ENCODE measurements at regions not wholly inside any gene's neighbourhood (a gene's known extent, or its start where the extent isn't known, plus 50 kb on each side); places are given as distances from the start of the nearest gene placed in this dataset.

DNA sequence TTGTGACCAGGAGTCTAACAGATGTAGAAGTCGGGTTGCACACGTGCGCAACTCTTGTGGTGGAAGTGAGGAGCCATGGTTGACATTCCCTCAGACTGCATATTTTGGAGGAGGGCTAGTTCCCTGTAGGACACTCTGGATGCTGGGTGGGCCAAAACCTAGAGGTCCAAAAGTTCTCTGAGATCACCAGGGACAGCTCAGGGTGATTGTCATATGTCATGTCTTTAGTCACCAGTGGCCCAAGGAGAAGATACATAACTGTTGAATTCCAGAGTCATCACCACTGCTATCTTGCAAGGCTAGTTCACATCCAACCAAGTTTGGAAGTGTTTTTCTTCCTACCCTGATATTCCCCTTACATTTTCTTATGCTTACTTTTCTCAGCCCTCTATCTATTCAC lies 95.2 kb upstream of the C3orf80 start:
- TF ChIP-seq, protein P1, sequence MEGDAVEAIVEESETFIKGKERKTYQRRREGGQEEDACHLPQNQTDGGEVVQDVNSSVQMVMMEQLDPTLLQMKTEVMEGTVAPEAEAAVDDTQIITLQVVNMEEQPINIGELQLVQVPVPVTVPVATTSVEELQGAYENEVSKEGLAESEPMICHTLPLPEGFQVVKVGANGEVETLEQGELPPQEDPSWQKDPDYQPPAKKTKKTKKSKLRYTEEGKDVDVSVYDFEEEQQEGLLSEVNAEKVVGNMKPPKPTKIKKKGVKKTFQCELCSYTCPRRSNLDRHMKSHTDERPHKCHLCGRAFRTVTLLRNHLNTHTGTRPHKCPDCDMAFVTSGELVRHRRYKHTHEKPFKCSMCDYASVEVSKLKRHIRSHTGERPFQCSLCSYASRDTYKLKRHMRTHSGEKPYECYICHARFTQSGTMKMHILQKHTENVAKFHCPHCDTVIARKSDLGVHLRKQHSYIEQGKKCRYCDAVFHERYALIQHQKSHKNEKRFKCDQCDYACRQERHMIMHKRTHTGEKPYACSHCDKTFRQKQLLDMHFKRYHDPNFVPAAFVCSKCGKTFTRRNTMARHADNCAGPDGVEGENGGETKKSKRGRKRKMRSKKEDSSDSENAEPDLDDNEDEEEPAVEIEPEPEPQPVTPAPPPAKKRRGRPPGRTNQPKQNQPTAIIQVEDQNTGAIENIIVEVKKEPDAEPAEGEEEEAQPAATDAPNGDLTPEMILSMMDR (conservative IDR thresholded peaks at IDR 0.05) = no peak
- no peak overlapping the region for H3K27ac ChIP-seq

DNA sequence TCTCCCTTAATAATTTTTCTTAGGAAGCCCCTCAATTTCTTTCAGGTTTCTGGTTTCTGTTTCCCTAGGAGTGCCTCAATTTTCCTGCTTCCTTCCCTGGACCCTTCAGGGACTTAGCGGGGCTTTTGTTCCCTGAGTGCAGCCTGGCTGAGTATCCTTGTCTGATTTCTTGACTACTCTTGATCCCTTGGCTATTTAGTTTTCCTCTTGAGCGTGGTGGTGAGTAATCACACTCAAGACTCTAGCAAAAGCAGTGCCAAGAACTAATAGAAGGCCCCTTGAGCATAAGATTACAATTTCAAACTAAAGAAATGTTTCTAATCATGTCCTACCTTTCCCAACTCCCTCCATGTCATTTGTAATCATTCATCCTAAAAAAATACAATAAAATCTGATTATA lies 94.3 kb upstream of the C3orf80 start:
- TF ChIP-seq, protein P1 (conservative IDR thresholded peaks at IDR 0.05) = no peak
- no peak overlapping the region for H3K27ac ChIP-seq

DNA sequence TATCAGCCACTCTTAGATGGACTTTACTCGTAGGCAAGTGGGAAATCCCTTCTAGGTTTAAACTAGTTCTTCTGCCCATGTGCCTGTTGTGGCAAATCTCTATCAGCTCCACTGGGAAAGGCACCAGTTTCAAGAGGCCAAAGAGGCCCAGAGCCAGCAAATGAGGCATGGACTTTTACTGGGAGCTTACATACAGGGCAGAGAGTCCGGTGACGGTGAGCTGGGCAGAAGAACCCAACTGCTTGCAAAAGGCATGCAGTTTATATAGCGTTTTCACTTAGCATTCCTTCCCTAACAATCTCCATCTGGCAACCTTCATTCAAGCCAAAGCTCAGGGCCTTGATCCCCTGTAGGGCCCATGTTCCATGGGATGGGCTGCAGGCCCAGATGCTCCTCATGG lies 93.0 kb upstream of the C3orf80 start:
- H3K27ac ChIP-seq = no peak overlapping the region
- TF ChIP-seq, protein P1 (conservative IDR thresholded peaks at IDR 0.05) = no peak

DNA sequence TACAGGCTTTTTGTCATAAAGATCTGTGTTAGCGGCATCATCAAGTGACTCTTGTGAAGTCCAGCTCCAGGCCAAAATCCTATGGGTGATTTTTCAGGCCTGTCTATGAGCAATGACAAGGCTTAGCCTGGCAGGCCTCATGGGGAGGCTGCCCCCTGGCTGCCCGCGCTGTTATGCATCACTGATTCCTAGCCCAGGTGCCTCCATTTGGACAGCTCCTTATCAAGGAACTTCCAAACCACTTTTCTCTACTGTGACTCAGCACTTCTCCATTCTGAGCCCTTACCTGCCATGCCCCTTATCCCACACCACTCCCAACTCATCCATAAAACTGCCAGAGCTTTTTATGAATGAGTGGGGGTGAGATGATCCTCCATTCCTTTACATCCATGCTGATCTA lies 91.5 kb upstream of the C3orf80 start:
- H3K27ac ChIP-seq = no peak overlapping the region
- TF ChIP-seq, protein P1 (conservative IDR thresholded peaks at IDR 0.05) = no peak

DNA sequence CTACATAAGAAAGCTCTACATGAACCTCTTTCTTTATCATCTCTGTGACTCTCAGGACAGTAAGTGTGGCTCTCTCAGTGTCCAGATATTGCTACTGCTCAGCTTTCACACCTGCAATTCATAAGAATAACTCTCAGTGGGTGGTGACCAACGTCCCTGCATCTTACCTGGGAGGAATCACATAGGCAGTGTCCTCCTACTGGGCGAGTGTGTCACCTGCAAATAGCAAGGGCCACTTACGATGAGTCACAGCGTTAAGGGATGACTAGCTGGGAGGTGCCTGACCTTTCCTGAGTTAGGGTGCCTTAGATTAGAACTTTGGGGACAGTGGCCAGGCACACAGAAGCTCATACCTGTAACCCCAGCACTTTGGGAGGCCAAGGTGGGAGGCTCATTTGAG lies 90.8 kb upstream of the C3orf80 start:
- TF ChIP-seq, protein P1 (conservative IDR thresholded peaks at IDR 0.05) = no peak
- no peak overlapping the region for H3K27ac ChIP-seq

DNA sequence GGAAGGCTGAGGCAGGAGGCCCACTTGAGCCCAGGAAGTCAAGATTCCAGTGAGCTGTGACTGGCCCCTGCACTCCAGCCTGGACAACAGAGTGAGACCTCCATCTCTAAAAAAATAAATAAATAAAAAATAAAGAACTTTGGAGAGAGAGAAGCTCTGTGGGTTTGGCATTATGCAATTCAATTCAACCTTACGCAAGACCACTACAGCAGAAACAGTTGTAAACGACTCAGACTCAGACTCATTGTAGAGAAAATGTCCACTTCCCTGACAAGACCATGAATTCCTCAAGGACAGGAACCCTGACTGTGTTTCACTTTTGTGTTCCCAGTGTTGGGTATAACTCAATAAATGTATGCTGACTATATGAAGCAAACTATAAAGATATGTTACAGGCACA lies 90.3 kb upstream of the C3orf80 start:
- TF ChIP-seq, protein P1 (conservative IDR thresholded peaks at IDR 0.05) = no peak
- H3K27ac ChIP-seq = no peak overlapping the region

DNA sequence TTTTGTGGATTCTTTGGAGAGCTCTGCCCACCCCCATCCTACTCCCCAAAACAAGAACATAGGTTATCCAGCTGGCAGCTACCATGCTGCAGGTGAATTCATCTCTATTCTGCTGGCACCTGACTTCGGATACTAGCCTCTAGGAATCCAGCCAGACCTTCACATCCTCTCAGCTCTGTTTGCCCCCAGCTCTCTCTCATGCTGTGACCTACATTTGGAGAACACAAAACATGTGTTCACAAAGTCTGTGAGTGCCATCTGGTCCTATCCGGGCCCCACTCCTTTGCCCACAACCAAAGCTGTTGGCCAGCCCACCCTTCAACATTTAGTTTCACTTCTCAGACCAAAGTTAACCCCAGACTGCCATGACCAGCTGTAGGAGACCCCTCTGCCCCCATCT lies 89.4 kb upstream of the C3orf80 start:
- TF ChIP-seq, protein P1 (conservative IDR thresholded peaks at IDR 0.05) = no peak

DNA sequence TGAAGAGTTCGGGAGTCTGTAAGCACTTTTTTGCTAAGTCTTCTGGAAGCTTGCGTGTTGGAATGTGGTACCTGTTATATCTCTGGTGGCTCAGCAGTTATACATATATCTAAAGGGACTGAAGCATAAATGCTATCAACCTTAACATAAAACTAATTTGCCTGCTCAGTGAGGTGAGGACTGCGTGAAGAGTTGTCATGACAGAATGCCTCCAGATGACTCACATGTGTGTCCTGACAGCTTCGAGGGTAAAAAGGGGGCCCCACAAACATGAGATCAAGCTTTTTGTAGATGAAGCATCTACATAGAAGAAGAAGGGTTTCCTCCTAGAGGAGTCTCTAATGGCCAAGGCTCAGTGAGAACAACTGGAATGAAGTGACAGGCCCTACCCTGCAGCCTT lies 88.8 kb upstream of the C3orf80 start:
- H3K27ac ChIP-seq = no peak overlapping the region

More for the DNA sequence above, 89.4 kb upstream of the C3orf80 start:
- H3K27ac ChIP-seq = no peak overlapping the region

More for the DNA sequence above, 88.8 kb upstream of the C3orf80 start:
- TF ChIP-seq, protein P1 (conservative IDR thresholded peaks at IDR 0.05) = no peak
